ENCODE measurements at regions not wholly inside any gene's neighbourhood (a gene's known extent, or its start where the extent isn't known, plus 50 kb on each side); places are given as distances from the start of the nearest gene placed in this dataset.

- no peak for DNase-seq (ENCODE audit: low spot score)
- intact Hi-C loops (cut with DNase I): no loop called here
- 88% methylated on average over 1 of the region's 1 CpG for WGBS
- Histone ChIP-seq H3K9me3 (no peaks in the 10 kb centered on the region), H3K27ac (no peak overlapping the region), H3K4me1 (replicated peaks) (no peaks in the 10 kb centered on the region), H3K27me3 (replicated peaks; ENCODE audit: insufficient read depth) (no peaks in the 10 kb centered on the region), H3K4me3 (no peak overlapping the region), H3K36me3 (no peaks in the 10 kb centered on the region)
- no peak for TF ChIP-seq POLR2AphosphoS5 (IDR thresholded peaks at IDR 0.05)
- TF ChIP-seq, protein P1, sequence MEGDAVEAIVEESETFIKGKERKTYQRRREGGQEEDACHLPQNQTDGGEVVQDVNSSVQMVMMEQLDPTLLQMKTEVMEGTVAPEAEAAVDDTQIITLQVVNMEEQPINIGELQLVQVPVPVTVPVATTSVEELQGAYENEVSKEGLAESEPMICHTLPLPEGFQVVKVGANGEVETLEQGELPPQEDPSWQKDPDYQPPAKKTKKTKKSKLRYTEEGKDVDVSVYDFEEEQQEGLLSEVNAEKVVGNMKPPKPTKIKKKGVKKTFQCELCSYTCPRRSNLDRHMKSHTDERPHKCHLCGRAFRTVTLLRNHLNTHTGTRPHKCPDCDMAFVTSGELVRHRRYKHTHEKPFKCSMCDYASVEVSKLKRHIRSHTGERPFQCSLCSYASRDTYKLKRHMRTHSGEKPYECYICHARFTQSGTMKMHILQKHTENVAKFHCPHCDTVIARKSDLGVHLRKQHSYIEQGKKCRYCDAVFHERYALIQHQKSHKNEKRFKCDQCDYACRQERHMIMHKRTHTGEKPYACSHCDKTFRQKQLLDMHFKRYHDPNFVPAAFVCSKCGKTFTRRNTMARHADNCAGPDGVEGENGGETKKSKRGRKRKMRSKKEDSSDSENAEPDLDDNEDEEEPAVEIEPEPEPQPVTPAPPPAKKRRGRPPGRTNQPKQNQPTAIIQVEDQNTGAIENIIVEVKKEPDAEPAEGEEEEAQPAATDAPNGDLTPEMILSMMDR (IDR thresholded peaks at IDR 0.05): no peak
- TF ChIP-seq POLR2A (IDR thresholded peaks at IDR 0.05): no peak
These were observed 219.9 kb downstream of the ICOS start for GRCh38 chr2:204156456-204156855.

DNA sequence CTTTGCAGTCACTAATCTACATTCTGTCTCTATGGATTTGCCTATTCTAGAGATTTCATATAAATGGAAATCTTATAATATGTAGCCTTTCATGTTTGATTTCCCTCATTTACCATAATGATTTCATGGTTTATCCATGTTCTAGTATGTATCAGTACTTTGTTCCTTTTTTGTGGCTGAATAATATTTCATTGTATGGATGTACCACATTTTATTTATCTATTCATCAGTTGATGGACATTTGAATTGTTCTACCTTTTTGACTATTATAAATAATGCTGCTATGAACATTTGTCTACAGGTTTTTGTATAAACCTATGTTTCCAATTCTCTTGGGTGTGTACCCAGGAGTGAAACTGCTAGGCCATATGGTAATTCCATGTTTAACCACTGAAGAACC lies 221.1 kb downstream of the ICOS start:
- intact Hi-C loops (cut with DNase I): no loop called here
- Histone ChIP-seq H3K27me3 (replicated peaks; ENCODE audit: insufficient read depth) (no peaks in the 10 kb centered on the region), H3K9me3 (no peaks in the 10 kb centered on the region), H3K36me3 (no peaks in the 10 kb centered on the region), H3K27ac (no peak overlapping the region), H3K4me1 (replicated peaks) (no peaks in the 10 kb centered on the region), H3K4me3 (no peak overlapping the region)
- no peak for TF ChIP-seq POLR2A (IDR thresholded peaks at IDR 0.05)
- TF ChIP-seq POLR2AphosphoS5 (IDR thresholded peaks at IDR 0.05): no peak
- TF ChIP-seq, protein P1 (IDR thresholded peaks at IDR 0.05): no peak
- DNase-seq (ENCODE audit: low spot score): no peak

DNA sequence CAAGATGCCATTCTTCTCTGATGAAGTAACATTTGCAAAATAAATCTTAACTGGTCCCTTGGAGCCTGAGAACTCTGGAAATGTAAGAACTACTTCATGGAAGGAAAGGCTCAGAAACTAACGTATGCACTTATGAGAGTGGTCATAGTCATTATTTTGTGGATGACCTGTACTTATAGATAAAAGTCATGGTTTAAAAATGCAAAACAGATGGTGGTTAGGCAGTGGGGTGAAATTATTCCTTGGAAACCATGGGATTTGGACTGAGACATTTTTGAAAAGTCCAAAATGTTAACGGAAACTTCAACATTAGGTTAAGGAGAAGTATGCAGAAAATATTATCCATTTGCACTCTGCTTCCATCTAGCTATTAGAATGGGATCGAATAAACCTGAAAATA lies 223.0 kb downstream of the ICOS start:
- no peak overlapping the region for H3K27ac ChIP-seq
- intact Hi-C loops (cut with DNase I): no loop called here
- no peak overlapping the region for H3K4me3 ChIP-seq
- DNase-seq (ENCODE audit: low spot score): no peak
- no peaks in the 10 kb centered on the region for H3K4me1 ChIP-seq (replicated peaks)
- no peaks in the 10 kb centered on the region for H3K27me3 ChIP-seq (replicated peaks; ENCODE audit: insufficient read depth)
- H3K36me3 ChIP-seq: no peaks in the 10 kb centered on the region
- TF ChIP-seq POLR2AphosphoS5 (IDR thresholded peaks at IDR 0.05) (no peak), POLR2A (IDR thresholded peaks at IDR 0.05) (no peak)
- TF ChIP-seq, protein P1 (IDR thresholded peaks at IDR 0.05): no peak
- no peaks in the 10 kb centered on the region for H3K9me3 ChIP-seq
- 87% methylated on average over 3 of the region's 3 CpGs for WGBS

GRCh38 chr2:204160989-204161388 lies 224.4 kb downstream of the ICOS start:
- Histone ChIP-seq H3K4me3 (no peak overlapping the region), H3K27ac (no peak overlapping the region), H3K36me3 (no peaks in the 10 kb centered on the region), H3K27me3 (replicated peaks; ENCODE audit: insufficient read depth) (no peaks in the 10 kb centered on the region), H3K4me1 (replicated peaks) (no peaks in the 10 kb centered on the region), H3K9me3 (no peaks in the 10 kb centered on the region)
- TF ChIP-seq, protein P1 (IDR thresholded peaks at IDR 0.05): no peak
- TF ChIP-seq POLR2A (IDR thresholded peaks at IDR 0.05): no peak
- no peak for TF ChIP-seq POLR2AphosphoS5 (IDR thresholded peaks at IDR 0.05)
- no peak for DNase-seq (ENCODE audit: low spot score)
- intact Hi-C loops (cut with DNase I): no loop called here

DNA sequence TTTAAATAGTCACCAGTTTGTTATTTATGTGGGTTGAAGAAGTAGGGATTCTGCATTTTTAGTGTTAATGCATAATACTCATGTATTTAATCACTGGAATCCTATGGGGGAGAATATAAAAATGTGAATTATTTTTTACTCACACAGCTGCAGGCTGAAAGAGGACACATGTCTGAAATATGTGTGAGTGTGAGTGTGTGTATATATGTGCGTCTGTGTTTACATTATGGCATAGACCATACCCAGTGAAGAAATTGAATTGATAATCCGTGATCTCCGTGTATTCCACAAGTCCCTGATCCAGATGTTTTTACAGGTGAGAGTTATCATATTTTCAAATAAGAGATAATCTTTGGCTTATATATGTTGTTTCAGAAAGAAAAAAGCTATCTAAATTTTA lies 225.3 kb downstream of the ICOS start:
- TF ChIP-seq, protein P1 (IDR thresholded peaks at IDR 0.05): no peak
- TF ChIP-seq POLR2A (IDR thresholded peaks at IDR 0.05): no peak
- TF ChIP-seq POLR2AphosphoS5 (IDR thresholded peaks at IDR 0.05): no peak
- no peak for DNase-seq (ENCODE audit: low spot score)
- Histone ChIP-seq H3K27ac (no peak overlapping the region), H3K4me3 (no peak overlapping the region), H3K36me3 (no peaks in the 10 kb centered on the region), H3K27me3 (replicated peaks; ENCODE audit: insufficient read depth) (no peaks in the 10 kb centered on the region), H3K9me3 (no peaks in the 10 kb centered on the region), H3K4me1 (replicated peaks) (no peaks in the 10 kb centered on the region)
- WGBS: 82% methylated on average over 3 of the region's 3 CpGs
- intact Hi-C loops (cut with DNase I): no loop called here

Measured in prostate gland (tissue), 2 donors.